ENCODE measurements at regions not wholly inside any gene's neighbourhood (a gene's known extent, or its start where the extent isn't known, plus 50 kb on each side); places are given as distances from the start of the nearest gene placed in this dataset.

GRCh38 chr17:71378036-71378435 is 742.8 kb upstream of the SOX9 start:
- H3K4me3 ChIP-seq: no peak overlapping the region
- no peaks in the 10 kb centered on the region for H3K9me3 ChIP-seq
- intact Hi-C loops (cut with DNase I): no loop called here
- no peaks in the 10 kb centered on the region for H3K27me3 ChIP-seq (ENCODE audit: low read depth)
- no peak for DNase-seq
- H3K27ac ChIP-seq: no peak overlapping the region
- TF ChIP-seq, protein P1, sequence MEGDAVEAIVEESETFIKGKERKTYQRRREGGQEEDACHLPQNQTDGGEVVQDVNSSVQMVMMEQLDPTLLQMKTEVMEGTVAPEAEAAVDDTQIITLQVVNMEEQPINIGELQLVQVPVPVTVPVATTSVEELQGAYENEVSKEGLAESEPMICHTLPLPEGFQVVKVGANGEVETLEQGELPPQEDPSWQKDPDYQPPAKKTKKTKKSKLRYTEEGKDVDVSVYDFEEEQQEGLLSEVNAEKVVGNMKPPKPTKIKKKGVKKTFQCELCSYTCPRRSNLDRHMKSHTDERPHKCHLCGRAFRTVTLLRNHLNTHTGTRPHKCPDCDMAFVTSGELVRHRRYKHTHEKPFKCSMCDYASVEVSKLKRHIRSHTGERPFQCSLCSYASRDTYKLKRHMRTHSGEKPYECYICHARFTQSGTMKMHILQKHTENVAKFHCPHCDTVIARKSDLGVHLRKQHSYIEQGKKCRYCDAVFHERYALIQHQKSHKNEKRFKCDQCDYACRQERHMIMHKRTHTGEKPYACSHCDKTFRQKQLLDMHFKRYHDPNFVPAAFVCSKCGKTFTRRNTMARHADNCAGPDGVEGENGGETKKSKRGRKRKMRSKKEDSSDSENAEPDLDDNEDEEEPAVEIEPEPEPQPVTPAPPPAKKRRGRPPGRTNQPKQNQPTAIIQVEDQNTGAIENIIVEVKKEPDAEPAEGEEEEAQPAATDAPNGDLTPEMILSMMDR (IDR thresholded peaks at IDR 0.05): no peak
- no peak for ATAC-seq
- H3K36me3 ChIP-seq: no peaks in the 10 kb centered on the region
- H3K4me1 ChIP-seq: no peaks in the 10 kb centered on the region

DNA sequence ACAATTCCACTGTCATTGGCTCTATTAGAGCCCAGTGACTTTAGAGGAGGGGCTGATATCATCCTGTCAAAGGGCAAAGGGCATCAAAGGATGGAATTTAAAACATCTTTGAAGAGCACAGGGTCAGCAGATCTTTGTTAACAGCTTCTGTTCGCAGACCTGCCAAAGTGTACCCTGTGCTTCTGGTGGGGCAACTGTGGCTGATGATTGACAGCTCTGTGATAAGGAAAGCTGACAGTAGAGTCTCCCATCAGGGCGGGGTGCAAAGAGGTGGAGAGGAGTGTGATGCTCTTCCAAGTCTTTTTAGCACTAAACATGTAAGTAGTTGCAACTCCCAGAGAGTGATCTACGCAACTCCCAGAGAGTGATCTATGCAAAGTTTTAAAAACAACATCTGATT is 742.1 kb upstream of the SOX9 start:
- no peak for DNase-seq
- intact Hi-C loops (cut with DNase I): no loop called here
- H3K9me3 ChIP-seq: no peaks in the 10 kb centered on the region
- H3K27ac ChIP-seq: no peak overlapping the region
- ATAC-seq: no peak
- no peak overlapping the region for H3K4me3 ChIP-seq
- H3K36me3 ChIP-seq: no peaks in the 10 kb centered on the region
- H3K4me1 ChIP-seq: no peaks in the 10 kb centered on the region
- TF ChIP-seq, protein P1 (IDR thresholded peaks at IDR 0.05): no peak
- no peaks in the 10 kb centered on the region for H3K27me3 ChIP-seq (ENCODE audit: low read depth)

- Histone ChIP-seq H3K4me3 (no peak overlapping the region), H3K9me3 (no peaks in the 10 kb centered on the region), H3K4me1 (no peaks in the 10 kb centered on the region), H3K36me3 (no peaks in the 10 kb centered on the region), H3K27ac (no peak overlapping the region), H3K27me3 (ENCODE audit: low read depth) (no peaks in the 10 kb centered on the region)
- intact Hi-C loops (cut with DNase I): no loop called here
- TF ChIP-seq, protein P1 (IDR thresholded peaks at IDR 0.05): no peak
- ATAC-seq (no peak), DNase-seq (no peak)
Observed at GRCh38 chr17:71379512-71379911, 741.3 kb upstream of the SOX9 start.

GRCh38 chr17:71380535-71380934 is 740.3 kb upstream of the SOX9 start:
- intact Hi-C loops (cut with DNase I): no loop called here
- Histone ChIP-seq H3K4me1 (no peaks in the 10 kb centered on the region), H3K27me3 (ENCODE audit: low read depth) (no peaks in the 10 kb centered on the region), H3K36me3 (no peaks in the 10 kb centered on the region), H3K27ac (no peak overlapping the region), H3K4me3 (no peak overlapping the region), H3K9me3 (no peaks in the 10 kb centered on the region)
- DNase-seq (no peak), ATAC-seq (no peak)
- TF ChIP-seq, protein P1 (IDR thresholded peaks at IDR 0.05): no peak

GRCh38 chr17:71380936-71381335 is 739.9 kb upstream of the SOX9 start:
- TF ChIP-seq, protein P1 (IDR thresholded peaks at IDR 0.05): no peak
- H3K4me1 ChIP-seq: no peaks in the 10 kb centered on the region
- no peaks in the 10 kb centered on the region for H3K9me3 ChIP-seq

DNA sequence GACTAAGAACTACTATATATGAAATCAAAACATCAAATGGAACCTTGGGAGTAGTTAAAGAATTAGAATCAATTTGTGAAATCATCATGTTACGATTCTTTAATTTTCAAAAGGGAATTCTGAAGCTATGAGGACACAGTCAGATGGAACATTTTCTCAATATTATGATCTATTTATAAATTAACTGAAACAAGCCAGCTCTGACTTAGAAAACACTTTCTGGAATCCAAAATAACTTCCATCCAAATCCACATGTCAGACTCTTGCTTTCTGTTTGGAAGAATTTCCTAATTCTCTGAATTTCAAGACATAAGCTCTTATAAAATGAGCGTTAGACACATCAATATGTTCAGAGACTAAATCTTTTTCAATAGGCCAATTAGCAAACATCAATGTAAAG is 737.7 kb upstream of the SOX9 start:
- Histone ChIP-seq H3K9me3 (no peaks in the 10 kb centered on the region), H3K27me3 (ENCODE audit: low read depth) (no peaks in the 10 kb centered on the region), H3K27ac (no peak overlapping the region), H3K36me3 (no peaks in the 10 kb centered on the region), H3K4me1 (no peaks in the 10 kb centered on the region), H3K4me3 (no peak overlapping the region)
- intact Hi-C loops (cut with DNase I): no loop called here
- TF ChIP-seq, protein P1 (IDR thresholded peaks at IDR 0.05): no peak
- ATAC-seq (no peak), DNase-seq (no peak)

More at GRCh38 chr17:71380936-71381335, 739.9 kb upstream of the SOX9 start:
- Histone ChIP-seq H3K27me3 (ENCODE audit: low read depth) (no peaks in the 10 kb centered on the region), H3K36me3 (no peaks in the 10 kb centered on the region), H3K27ac (no peak overlapping the region), H3K4me3 (no peak overlapping the region)
- no peak for ATAC-seq
- intact Hi-C loops (cut with DNase I): no loop called here
- no peak for DNase-seq

Data from lower lobe of right lung (tissue), 2 donors.